GM18508 (cell line): ENCODE measurements at regions not wholly inside any gene's neighbourhood (a gene's known extent, or its start where the extent isn't known, plus 50 kb on each side); places are given as distances from the start of the nearest gene placed in this dataset.
A peak's percentile ranks its signal among the peaks of the same experiment; 100 is the strongest.

Source experiments
- ATAC-seq: cut with Tn5 transposase; IDR thresholded peaks from one replicate; pipeline ENCODE4 v1.9.1; 2021; ENCODE audit warnings: moderate number of reproducible peaks; ENCODE audit not compliant: insufficient read depth, unreplicated experiment

- ATAC-seq = no peak
These were observed 364.1 kb upstream of the SLC30A5 start for GRCh38 chr5:68729678-68730077.

GRCh38 chr5:68730220-68730978 is 363.4 kb upstream of the SLC30A5 start:
- ATAC-seq = no peak

GRCh38 chr5:68730979-68731654 is 362.7 kb upstream of the SLC30A5 start:
- ATAC-seq = no peak

- ATAC-seq = no peak
These were observed 361.6 kb upstream of the SLC30A5 start for GRCh38 chr5:68732251-68732650.

GRCh38 chr5:68734781-68735180 is 359.0 kb upstream of the SLC30A5 start:
- no peak for ATAC-seq

- ATAC-seq = no peak
These were observed 355.6 kb upstream of the SLC30A5 start for GRCh38 chr5:68738236-68738635.

- no peak for ATAC-seq
These were observed 355.0 kb upstream of the SLC30A5 start for GRCh38 chr5:68738841-68739240.

- peak; percentile 73 for ATAC-seq
These were observed 354.1 kb upstream of the SLC30A5 start for GRCh38 chr5:68739752-68740151.

GRCh38 chr5:68740226-68740910 is 353.4 kb upstream of the SLC30A5 start:
- peak; percentile 72 for ATAC-seq

- no peak for ATAC-seq
These were observed 349.6 kb upstream of the SLC30A5 start for GRCh38 chr5:68744206-68744605.

- no peak for ATAC-seq
These were observed 348.4 kb upstream of the SLC30A5 start for GRCh38 chr5:68745448-68745847.

- ATAC-seq = no peak
These were observed 347.6 kb upstream of the SLC30A5 start for GRCh38 chr5:68746220-68746619.

GRCh38 chr5:68746643-68747420 is 347.0 kb upstream of the SLC30A5 start:
- no peak for ATAC-seq

- ATAC-seq = no peak
These were observed 346.3 kb upstream of the SLC30A5 start for GRCh38 chr5:68747521-68747920.

- ATAC-seq = no peak
These were observed 345.7 kb upstream of the SLC30A5 start for GRCh38 chr5:68748101-68748500.

GRCh38 chr5:68749077-68749476 is 344.7 kb upstream of the SLC30A5 start:
- no peak for ATAC-seq

- ATAC-seq = no peak
These were observed 344.2 kb upstream of the SLC30A5 start for GRCh38 chr5:68749631-68750030.

GRCh38 chr5:68751661-68752060 is 342.2 kb upstream of the SLC30A5 start:
- no peak for ATAC-seq

GRCh38 chr5:68754536-68754935 is 339.3 kb upstream of the SLC30A5 start:
- no peak for ATAC-seq

GRCh38 chr5:68755293-68755692 is 338.5 kb upstream of the SLC30A5 start:
- ATAC-seq = no peak

- ATAC-seq = no peak
These were observed 336.8 kb upstream of the SLC30A5 start for GRCh38 chr5:68757006-68757405.
